Epidermal melanocyte (primary cell): ENCODE measurements at regions not wholly inside any gene's neighbourhood (a gene's known extent, or its start where the extent isn't known, plus 50 kb on each side); places are given as distances from the start of the nearest gene placed in this dataset.
"Not testable (repeated sequence)": the region's sequence is repeated elsewhere in the genome, so short reads cannot be mapped to it uniquely, and the experiment has no call there.

Experiments
- DNase-seq: peaks from one replicate; pipeline ENCODE4 v3.0.0; 2011; ENCODE audit warnings: low spot score; ENCODE audit not compliant: insufficient read length

DNA sequence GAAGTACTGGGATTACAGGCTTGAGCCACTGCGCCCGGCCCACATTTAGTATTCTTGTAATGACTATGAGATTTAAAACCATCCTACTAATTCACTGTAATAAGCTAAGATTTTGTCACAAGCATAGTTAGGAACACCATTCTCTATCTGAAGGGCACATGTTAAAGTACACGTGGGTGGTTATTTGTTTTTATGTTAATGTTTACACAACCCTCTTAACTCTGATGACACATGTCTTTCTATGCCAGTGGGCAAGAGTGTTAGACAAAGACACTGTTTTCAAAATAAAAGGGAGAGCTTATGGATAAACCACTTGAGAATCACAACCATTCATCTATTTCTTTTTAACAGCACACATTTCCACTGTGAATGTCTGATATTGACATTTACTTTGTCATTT, 537.6 kb upstream of the IL12A start:
- no peak for DNase-seq

DNA sequence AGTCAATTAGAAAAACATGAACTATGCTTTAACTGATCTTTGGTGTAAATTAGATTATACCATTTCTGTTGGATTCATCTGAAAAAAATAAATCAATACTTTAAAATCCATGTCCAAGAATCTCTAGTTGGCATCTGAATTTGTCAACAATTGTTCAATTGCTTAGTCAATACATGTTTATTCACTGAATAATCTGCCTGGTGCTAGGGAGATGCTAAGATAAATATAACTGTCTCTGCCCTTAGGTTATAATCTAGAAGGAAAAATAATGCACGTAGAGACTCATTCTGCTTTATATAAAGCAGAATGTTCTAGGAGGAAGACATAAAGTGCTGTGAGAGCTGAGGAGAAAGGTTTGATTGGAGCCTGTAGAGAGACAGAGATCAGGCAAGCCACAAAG, 537.2 kb upstream of the IL12A start:
- DNase-seq: no peak

DNA sequence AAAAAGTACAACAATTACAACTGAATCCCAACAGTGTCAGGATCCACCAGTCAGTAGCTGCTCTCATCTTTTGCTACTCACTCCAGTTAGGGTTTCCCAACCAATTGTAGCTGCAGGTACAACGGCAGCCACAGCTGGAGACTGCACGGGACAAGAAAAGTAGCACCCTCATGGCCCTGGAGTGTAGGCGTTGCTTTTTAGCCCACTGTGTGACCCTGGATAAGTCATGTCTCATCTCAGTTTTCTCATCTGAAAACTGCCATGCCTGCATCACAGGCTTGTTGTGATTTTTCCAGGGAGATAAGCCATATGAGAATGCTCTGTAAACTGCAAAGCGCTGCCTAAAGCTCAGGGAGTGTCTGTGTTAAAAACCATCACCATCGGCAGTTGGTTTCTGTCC, 535.6 kb upstream of the IL12A start:
- no peak for DNase-seq

DNA sequence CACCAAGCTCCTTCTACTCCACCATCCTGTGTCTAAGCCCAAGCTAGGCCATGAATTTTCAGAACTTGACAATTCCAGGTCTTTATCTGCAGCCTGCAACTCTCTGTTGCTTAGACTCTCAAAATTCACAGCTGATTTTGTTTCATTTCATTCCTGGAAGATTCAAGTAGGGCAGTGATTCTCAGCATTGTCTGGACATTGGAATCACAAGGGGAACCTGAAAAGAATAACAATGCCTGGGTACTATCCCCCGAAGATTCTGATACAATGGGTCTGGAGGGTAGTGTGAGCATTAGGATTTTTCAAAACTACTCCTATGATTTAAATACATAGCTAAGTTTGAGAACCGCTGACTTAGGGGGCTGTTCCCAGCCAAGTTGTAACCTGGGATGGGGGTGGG, 534.7 kb upstream of the IL12A start:
- no peak for DNase-seq

DNA sequence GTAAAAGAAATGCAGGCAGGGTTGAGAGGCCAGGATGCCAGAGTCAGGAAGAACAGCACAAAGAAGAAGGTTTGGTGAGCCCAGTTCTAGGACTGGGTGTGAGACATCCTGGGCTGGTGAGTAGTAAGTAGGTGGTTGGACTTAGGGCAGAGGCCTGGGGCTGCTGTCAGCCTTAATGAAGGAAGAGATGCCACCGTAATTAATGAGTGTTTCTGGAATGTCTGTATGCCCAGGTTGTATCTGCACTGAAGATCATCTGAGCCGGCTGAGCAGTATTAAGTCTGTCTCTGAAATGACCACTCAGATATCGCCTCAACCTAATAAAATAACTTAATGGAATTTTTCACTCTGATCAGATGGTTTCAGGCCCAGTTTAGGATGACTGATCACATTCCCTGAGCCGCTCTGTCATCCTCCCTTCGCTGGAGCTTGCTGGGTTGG, 532.9 kb upstream of the IL12A start:
- no peak for DNase-seq

DNA sequence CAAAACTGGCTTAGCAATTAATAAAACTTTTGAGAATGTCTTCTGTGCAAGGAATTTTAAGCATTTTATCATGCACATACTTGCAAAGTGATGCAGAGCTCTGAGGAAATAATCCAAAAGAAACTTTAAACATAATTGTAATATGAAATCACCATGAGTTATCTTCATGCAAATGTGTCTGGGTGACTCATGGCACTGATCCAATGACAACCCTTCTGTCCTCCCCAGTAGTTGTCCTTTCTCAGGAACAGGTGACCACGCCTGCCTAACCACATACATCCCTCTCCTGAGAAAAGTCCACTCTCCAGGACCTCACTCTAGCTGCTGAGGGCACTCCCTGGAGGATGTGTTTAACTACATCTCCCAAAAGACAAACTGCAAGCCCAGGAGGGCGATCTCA, 530.6 kb upstream of the IL12A start:
- no peak for DNase-seq

DNA sequence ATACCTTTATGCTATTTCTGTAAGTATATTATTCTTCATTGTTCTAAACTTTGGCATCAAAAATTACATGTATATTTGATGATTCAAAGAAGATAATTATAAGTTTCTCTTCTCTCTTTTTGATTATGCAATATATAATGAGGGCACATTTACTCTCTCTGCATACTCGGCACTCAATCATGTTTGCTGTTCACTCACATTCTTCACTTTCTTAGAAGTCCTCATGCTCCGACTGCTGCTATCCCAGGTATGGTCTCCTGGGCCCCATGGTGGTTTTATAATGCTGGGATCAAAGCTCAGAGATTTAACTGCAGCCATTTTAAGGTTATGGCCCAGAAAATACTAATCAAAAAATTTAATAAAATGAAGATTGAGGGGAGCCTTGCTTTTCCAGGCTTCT, 529.7 kb upstream of the IL12A start:
- no peak for DNase-seq

DNA sequence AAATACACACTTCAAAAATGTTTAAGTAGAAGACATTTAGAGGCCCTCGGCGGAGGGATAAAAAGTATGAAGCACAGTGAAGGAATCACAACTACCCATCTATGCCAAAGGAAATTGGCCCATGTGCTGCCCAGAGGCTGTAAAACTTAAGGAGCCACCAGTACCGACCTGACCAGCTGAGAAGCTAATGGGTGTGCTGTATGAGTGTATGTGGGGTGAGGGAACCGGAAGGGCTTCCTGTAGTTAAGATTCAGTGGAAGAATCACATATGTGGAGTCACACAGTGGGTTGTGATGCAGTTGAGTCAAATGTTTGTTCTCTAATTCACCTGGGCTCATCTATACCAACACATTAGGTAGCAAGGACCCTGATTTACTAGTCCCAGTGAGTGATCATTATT, 516.0 kb upstream of the IL12A start:
- DNase-seq: no peak

DNA sequence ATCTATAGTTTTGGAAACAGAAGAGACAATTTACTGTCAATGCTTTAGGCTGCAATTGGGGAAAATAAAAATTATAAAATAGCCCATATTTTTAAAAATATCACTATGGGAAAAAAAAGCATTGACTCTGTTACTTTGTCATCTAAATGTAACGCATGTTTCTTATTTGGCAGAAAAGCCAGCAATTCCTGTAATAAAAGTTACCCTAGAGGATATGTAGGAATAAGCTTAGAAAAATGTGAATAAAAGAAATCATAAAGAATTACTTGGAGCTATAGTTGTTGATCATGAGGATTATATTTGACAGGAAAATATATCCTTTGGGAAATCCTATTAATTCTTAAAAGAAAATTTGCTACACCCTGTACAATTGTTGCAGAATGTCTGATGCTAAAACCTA, 515.4 kb upstream of the IL12A start:
- no peak for DNase-seq

DNA sequence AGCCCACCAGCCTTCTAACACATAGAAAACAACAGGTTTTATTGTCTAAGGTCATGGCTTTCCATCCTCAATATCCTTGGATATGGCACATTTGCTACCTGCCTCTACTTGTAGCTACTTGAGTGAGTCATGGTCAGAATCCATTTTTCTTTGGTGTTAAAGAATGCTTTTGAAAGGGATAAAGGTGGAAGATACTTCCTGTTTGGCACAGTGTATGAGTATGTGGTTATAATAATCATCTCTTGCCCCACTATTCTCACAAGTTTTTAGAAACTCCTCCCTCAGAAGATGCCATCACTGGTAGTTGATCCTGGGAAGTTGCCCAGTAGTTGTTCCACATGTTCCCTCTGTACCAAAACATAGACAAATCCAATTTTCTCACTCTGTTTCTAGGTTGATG, 508.6 kb upstream of the IL12A start:
- DNase-seq: no peak

DNA sequence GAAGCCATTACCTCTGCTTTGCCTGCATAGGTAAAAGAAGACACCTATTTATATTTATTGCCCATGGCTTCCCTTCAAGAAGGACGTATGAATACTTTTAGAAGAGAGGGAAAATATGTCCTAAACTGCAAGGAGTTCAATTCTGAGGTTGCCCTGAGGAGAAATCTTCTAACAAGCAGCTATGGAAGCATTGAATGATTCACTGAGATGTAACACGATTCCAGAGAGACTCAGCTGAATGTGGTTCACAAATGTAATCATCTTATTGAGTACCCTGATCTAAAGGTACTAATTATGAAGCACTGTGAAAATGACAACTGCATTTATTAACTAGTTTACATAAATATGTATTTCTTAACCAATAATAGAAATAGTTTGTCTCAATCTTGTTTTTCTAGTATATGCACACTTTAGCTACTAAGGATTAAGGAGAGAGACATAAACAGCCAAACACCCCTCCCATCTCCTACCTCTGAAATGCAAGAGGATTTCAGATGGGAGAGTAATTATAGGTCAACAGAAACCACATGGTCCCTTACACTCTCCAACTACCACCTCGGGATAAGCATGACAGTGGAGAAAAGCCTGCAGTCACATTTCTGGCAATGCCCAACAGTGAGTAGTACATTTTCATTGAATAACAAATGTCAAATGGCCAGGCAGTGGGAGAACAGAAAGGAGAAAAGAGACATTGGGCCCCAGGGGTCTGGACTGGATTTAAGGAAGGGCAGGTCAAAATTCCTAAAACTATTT, 506.2 kb upstream of the IL12A start:
- DNase-seq: no peak

DNA sequence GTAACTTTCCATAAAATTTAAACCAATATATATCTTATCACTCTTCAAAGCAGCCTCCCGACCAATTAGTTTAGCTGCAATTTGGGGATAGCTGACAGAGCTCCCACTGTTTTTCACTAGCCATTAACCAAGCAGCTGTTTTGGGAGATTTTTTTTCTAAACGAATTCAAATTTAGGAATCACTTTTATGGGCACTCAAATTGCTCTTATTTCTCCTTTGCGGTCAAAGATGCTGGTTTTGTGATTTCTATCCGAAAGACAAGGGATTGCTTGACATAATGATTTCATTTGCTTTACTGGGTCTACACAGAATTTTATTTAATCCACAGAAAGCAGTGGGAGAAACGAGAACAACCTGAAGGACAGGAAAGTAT, 505.7 kb upstream of the IL12A start:
- no peak for DNase-seq

DNA sequence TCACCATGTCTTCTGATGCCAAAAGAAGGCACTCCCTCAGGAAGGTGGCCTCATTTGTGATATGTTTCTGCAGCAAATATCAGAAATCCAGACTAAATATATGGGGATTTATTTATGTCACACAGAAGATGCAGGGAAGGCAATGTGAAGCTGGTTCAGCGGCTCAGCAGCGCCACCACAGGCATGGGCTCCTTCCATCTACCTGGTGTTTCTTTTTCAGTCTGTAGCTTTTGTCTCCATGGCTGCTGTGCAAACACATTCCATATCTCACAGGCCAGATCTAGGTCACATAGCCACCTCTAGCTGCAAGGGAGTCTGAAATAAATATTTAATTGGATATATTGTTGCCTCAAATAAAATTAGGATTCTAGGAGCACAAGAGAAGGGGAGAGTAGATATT, 502.1 kb upstream of the IL12A start:
- DNase-seq: no peak

DNA sequence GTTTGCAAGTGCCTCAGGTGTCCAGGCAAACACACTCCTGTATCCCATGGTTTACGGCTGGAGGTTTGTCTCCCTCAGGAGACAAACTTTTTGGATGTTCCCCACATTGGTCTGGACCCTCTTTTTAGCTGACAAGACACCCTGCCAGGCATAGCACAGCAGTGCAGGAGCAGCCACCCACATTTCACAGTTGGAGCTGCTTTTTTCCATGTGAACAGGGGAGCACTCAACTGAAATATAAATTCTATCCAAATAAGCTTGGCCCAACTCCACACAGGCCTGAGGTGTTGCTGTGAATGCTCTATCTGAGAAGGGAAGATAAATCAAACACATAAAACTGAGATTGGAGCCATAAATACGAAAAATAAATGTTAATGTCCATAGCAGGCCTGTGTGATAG, 501.3 kb upstream of the IL12A start:
- DNase-seq: no peak

DNA sequence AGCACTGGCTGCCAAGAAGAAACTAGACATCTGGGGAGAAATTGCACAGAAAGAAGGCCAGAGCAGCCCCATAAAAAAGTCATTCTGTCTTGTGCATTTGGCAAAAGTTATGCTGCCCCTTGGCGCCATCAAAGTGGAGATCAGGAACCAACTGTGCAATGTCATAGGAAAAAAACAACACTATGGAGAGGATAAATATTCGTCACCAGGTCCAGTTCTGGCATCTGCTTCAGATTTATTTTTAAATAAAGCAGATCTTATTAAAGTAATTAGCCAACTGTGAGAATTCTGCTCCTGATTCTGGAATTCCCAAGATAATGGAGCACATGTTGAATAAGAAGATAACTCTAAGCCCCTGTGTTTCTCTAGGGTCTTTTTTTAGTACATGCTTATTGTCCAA, 500.0 kb upstream of the IL12A start:
- DNase-seq: no peak

DNA sequence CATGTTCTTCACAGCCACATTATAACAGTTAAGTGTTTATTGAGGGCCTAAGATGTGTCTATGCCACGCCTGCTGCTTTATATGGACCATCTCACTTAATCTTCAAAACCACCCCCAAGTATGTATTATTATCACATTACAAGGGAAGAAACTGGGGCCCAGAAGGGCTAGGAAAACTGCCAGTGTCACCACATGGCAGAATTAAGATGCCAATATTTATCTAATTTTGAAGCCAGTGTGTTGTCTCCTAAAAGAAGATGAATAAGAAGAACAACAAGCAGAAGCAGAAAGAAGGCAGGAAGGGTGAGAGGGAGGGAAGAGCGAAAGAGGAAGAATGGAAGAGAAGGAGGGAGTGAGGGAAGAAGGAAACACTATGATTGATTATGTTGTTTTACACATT, 491.3 kb upstream of the IL12A start:
- DNase-seq: no peak

DNA sequence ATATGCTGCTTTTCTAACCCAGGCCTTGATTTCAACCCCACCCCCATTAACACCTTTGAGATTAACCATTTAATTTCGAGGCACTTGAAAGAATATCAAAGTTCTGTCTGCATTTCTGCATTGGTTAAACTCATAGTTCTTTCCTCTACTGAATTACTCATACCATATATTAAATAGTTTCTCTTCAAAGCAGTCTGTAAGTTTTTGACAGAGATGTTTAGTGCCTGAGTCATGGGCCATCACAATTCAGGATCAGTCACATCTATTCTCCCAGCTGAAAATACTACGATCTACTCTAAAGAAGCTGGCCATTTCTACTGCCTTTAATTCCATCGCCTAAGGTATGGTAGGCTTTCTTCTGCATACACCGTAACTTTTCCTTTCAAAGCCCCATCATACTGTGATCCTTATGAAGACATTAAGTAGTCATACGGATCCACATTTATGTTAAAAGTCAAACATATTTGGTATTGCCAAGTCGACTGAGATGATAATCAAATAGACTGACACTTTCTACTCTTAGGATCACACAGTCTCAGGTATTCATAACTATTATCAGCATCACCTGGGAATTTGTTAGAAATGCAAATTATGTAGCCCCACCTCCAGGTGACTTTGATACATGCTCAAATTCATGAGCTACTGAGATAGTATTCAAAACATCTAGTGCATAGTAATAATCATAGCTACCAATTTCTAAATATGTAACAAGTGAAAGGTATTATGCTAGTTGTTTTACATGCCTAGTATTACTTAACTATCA, 489.4 kb upstream of the IL12A start:
- DNase-seq: no peak

DNA sequence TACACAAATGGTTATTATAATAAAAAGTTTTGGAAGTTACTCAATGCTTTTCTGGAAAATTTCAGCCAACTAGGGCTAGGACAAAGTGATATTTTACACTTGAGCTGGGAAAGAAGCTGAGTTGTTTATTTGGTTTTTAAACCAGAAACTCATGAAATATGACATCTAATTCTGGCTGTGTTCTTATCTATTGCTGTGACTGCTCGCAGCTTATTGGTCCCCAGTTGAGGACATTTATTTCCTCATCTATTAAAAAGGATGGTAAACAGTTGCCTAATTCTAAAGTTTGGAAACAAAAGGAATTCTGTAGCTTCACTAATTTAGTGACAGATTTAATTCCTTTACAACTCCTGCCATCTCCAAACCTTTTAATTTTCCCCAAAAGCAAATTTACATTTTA, 487.6 kb upstream of the IL12A start:
- no peak for DNase-seq

DNA sequence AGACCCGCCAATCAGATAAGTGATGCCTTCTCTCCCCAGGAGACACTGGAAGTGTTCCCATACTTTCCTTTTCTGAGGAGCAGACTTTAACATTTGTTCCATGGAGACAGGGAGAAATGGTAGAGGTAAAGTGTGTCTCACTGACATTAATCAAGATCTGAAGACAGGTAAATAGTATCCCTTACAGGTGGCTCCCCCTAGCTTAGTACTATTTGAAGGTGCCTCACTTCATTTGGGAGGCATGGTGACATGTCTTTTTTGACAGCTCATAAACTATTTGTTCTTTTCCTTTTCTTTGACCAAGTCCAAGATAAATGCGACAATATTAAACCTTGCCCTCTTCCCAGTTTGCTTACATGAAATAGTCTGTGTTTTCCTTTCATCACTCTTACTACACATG, 485.6 kb upstream of the IL12A start:
- DNase-seq: no peak

DNA sequence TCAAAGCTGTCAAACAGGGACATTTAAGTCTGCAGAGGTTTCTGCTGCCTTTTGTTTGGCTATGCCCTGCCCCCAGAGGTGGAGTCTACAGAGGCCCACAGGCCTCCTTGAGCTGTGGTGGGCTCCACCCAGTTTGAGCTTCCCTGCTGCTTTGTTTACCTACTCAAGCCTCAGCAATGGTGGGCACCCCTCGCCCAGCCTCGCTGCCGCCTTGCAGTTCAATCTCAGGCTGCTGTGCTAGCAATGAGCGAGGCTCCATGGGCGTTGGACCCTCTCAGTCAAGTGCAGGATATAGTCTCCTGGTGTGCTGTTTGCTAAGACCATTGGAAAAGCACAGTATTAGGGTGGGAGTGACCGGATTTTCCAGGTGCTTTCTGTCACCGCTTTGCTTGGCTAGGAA, 477.6 kb upstream of the IL12A start:
- not testable (repeated sequence) for DNase-seq

DNA sequence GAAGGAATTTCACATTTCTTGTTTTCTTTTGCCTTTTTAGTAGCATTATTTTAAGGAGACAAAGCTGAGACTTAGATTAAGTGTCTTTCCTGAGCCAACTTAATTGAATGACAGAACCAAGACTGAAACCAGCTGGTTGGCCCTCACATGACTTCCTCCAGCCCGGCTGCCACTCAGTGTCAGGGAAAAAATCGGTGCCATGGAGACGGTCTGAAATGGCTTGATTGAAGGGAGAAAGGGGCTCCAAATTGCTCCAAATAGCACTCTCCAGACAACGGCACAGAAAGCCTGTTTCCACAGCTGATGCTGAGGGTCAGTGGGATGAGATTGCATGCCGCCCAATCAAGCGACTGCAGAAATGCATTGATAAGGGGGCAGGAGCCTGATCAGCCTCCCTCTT, 475.2 kb upstream of the IL12A start:
- no peak for DNase-seq

DNA sequence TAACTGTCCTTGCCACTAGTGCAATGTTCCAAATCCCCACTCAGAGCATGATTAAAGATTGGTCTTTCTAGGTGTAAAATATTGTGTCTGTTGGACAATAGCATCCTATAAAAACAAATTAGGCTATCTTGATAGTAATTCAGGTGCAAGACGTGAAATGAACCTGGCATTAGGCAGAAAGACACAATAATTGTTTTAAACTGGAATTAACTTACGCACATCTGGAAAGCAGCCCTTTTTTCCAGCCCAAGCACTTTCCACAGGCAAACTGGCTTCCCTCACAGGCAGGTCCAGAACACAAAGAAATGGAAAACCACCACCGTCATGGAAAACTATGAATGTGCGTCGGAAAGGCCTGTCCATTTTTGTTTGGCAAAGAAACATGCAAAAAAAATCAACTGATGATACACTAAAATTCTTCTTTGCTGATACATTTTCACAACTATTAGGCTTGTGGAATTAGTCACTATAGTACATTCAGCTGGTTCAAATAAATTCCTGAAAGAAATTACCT, 474.7 kb upstream of the IL12A start:
- DNase-seq: no peak

DNA sequence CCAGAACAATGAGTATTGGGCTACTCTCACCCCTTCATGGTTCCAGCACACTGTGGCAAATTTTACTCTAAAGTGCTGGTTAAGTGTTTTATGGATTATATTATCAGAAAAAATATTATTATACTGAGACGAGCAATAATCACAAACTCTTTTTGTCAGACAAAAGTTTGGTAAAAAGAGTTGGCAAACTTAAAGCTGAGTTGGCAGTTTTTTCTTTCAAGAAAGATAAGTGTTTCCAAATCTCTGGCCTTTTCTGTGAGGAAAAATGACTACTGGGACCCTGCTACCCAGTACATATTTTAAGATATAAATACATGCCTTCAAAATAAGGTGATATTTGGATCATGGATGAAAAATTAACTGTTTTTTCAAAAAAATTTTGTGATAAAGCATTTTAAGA, 471.5 kb upstream of the IL12A start:
- DNase-seq: no peak
